ENCODE measurements at regions not wholly inside any gene's neighbourhood (a gene's known extent, or its start where the extent isn't known, plus 50 kb on each side); places are given as distances from the start of the nearest gene placed in this dataset.

DNA sequence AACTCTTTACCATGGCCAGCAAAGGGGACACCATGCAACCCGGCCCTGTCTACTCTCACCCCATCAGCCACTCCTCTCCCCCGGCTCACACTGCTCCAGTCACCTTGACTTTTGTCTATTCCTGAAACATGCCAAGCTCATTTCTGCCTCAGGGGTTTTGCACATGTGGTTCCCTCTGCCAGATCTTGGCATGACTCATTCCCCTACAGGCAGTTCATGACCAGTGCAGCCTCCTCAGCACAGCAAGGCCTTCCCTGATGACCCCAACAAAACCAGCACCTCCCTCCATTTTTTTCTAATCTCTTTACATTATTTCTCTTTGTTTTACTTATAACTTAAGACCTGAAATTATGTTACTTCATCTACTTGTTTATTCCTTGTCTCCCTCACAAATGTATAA is 58.6 kb upstream of the GJB5 start:
- no peaks in the 10 kb centered on the region; the same call in 1 of the 2 replicates for H4K20me1 ChIP-seq (replicated peaks; ENCODE audit: control insufficient read depth, insufficient read depth, low read length)
- no peak overlapping the region for H3K4me3 ChIP-seq
- H3K4me2 ChIP-seq (ENCODE audit: insufficient read depth, low read length), result no peak overlapping the region
- ATAC-seq, result peak; percentile 35; the same call in 1 of the 3 replicates
- FAIRE-seq, result no peak
- TF ChIP-seq, protein P1, sequence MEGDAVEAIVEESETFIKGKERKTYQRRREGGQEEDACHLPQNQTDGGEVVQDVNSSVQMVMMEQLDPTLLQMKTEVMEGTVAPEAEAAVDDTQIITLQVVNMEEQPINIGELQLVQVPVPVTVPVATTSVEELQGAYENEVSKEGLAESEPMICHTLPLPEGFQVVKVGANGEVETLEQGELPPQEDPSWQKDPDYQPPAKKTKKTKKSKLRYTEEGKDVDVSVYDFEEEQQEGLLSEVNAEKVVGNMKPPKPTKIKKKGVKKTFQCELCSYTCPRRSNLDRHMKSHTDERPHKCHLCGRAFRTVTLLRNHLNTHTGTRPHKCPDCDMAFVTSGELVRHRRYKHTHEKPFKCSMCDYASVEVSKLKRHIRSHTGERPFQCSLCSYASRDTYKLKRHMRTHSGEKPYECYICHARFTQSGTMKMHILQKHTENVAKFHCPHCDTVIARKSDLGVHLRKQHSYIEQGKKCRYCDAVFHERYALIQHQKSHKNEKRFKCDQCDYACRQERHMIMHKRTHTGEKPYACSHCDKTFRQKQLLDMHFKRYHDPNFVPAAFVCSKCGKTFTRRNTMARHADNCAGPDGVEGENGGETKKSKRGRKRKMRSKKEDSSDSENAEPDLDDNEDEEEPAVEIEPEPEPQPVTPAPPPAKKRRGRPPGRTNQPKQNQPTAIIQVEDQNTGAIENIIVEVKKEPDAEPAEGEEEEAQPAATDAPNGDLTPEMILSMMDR (IDR thresholded peaks at IDR 0.05 in 2 of 3, conservative IDR thresholded peaks at IDR 0.05 in 1 of 3; ENCODE audit: insufficient read depth in 2 of 3, low read depth in 1 of 3, low read length in 3 of 3), result 0 out of 6 replicates have a peak, but pooled peaks of 2 of the 3 experiments have one; percentile 3 to 14
- no peak for TF ChIP-seq ZBTB5 (IDR thresholded peaks at IDR 0.05)
- TF ChIP-seq STAG1 (CRISPR knock-in tag; IDR thresholded peaks at IDR 0.05; ENCODE audit: borderline replicate concordance), result no peak
- no peak for TF ChIP-seq CREB1 (IDR thresholded peaks at IDR 0.05)
- TF ChIP-seq CREB1 (CRISPR knock-in tag; IDR thresholded peaks at IDR 0.05), result no peak
- in situ Hi-C loops (cut with MboI), result no loop called here
- peaks cover 0 to 23% of the 10 kb centered on the region in 2 experiments; a peak in 2 of 5 replicates for H3K27me3 ChIP-seq (ENCODE audit: control insufficient read depth in 2 of 2, insufficient read depth in 2 of 2, low read length in 2 of 2)
- CTCF ChIA-PET (ENCODE audit: low intra/inter-chr PET ratio), result no interaction called here
- no peaks in the 10 kb centered on the region for H3K4me1 ChIP-seq (replicated peaks in 1 of 2; ENCODE audit: control insufficient read depth in 2 of 2, insufficient read depth in 2 of 2, low read length in 2 of 2)
- DNase-seq (ENCODE audit: extremely low read depth in 1 of 4, low spot score in 3 of 4), result peak in 1 of 4 experiments; percentile 21
- no peaks in the 10 kb centered on the region for H3K9me3 ChIP-seq (replicated peaks; ENCODE audit: control insufficient read depth, insufficient read depth, low read depth, low read length)
- H3K79me2 ChIP-seq (ENCODE audit: control insufficient read depth, insufficient read depth, low read length), result no peaks in the 10 kb centered on the region
- BruUV-seq (replicated peaks), result no TSS peak
- no peak overlapping the region for H3K9ac ChIP-seq (ENCODE audit: insufficient read depth in 1 of 2, low read depth in 2 of 2, low read length in 2 of 2)
- no peaks in the 10 kb centered on the region for H3K9me1 ChIP-seq (ENCODE audit: control insufficient read depth, insufficient read depth, low read length)
- H3K27ac ChIP-seq (ENCODE audit: extremely low read depth, low read depth, low read length), result no peak overlapping the region
- intact Hi-C loops (cut with micrococcal nuclease), result no loop called here
- 3% methylated on average over 2 of the region's 2 CpGs for WGBS (ENCODE audit: insufficient coverage, low coverage, missing lambda C conversion rate)
- POLR2A ChIA-PET, result no interaction called here
- no peak overlapping the region for H2AFZ ChIP-seq (ENCODE audit: low read depth, low read length)
- H3K36me3 ChIP-seq (ENCODE audit: control insufficient read depth, insufficient read depth, low read length), result no peaks in the 10 kb centered on the region

Measured in K562 (cell line).